AG04449 (cell line): ENCODE measurements at regions not wholly inside any gene's neighbourhood (a gene's known extent, or its start where the extent isn't known, plus 50 kb on each side); places are given as distances from the start of the nearest gene placed in this dataset.
"Not testable (repeated sequence)": the region's sequence is repeated elsewhere in the genome, so short reads cannot be mapped to it uniquely, and the experiment has no call there.

Source experiments
- CTCF ChIA-PET: fragments of 350-600 bp; formaldehyde crosslinking; extraction: SDS; loops from one replicate; lab custom pipeline; 2021; ENCODE audit warnings: antibody characterized with exemption; lab: Yijun Ruan, JAX
- POLR2A ChIA-PET: fragments of 400-600, 350-600 bp; formaldehyde crosslinking; extraction: SDS; loops from one replicate; lab custom pipeline; 2020; ENCODE audit warnings: antibody characterized with exemption, inconsistent platforms; lab: Yijun Ruan, JAX
- DNase-seq: peaks from one replicate; pipeline ENCODE4 v3.0.0-alpha.2; 2010; ENCODE audit warnings: low read depth, low spot score
- H3K4me3 ChIP-seq: 2 replicates; pipeline ENCODE4 v1.5.1; 2011; ENCODE audit warnings: low read depth, mild to moderate bottlenecking, control low read depth, low read length
- TF ChIP-seq, protein P1 (sequence below): IDR thresholded peaks from one replicate; pipeline ENCODE4 v1.5.1; 2011; ENCODE audit warnings: mild to moderate bottlenecking, moderate library complexity, low read length, control low read depth, inconsistent platforms; ENCODE audit not compliant: insufficient read depth; ENCODE audit errors: missing control alignments

DNA sequence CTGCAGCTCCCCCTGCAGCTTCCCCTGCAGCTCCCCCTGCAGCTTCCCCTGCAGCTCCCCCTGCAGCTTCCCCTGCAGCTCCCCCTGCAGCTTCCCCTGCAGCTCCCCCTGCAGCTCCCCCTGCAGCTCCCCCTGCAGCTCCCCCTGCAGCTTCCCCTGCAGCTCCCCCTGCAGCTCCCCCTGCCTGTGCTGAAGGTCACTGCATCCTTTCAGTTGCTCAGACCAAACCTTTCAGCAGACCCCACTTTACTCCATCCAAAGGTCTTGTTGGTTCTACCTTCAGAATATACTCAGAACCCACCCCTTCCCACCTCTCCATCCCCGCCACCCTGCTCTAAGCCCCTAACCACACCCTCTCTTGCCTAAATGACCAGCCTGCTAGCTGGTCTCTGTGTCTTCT is 120.0 kb downstream of the TEX29 start:
- TF ChIP-seq, protein P1, sequence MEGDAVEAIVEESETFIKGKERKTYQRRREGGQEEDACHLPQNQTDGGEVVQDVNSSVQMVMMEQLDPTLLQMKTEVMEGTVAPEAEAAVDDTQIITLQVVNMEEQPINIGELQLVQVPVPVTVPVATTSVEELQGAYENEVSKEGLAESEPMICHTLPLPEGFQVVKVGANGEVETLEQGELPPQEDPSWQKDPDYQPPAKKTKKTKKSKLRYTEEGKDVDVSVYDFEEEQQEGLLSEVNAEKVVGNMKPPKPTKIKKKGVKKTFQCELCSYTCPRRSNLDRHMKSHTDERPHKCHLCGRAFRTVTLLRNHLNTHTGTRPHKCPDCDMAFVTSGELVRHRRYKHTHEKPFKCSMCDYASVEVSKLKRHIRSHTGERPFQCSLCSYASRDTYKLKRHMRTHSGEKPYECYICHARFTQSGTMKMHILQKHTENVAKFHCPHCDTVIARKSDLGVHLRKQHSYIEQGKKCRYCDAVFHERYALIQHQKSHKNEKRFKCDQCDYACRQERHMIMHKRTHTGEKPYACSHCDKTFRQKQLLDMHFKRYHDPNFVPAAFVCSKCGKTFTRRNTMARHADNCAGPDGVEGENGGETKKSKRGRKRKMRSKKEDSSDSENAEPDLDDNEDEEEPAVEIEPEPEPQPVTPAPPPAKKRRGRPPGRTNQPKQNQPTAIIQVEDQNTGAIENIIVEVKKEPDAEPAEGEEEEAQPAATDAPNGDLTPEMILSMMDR, result peak; percentile 32
- H3K4me3 ChIP-seq, POLR2A ChIA-PET, DNase-seq: not testable (repeated sequence)
- CTCF ChIA-PET, result interaction anchor here (3.0 kb wide), 1 partner anchor 372 kb away, joined by 14 read pairs; no protein-coding TSS in a partner anchor

DNA sequence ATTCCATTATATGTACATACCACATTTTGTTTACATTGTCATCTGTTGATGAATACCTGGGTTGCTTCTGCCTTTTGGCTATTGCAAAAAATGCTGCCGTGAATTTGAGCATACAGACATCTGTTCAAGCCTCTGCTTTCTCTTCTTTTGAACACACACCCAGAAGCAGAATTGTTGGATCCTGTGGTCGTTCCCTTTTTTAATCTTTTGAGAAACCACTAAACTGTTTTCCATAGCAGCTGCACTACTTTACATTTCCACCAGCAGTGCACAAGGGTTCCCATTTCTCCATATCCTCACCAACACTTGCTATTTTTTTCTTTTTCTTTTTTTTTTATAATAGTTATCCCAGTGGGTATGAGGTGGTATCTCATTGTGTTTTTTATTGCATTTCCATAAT is 123.5 kb downstream of the TEX29 start:
- POLR2A ChIA-PET, result no interaction called here
- CTCF ChIA-PET, result interaction anchor here (1.0 kb wide), 1 partner anchor 30 kb away, joined by 3 read pairs; no protein-coding TSS in a partner anchor

DNA sequence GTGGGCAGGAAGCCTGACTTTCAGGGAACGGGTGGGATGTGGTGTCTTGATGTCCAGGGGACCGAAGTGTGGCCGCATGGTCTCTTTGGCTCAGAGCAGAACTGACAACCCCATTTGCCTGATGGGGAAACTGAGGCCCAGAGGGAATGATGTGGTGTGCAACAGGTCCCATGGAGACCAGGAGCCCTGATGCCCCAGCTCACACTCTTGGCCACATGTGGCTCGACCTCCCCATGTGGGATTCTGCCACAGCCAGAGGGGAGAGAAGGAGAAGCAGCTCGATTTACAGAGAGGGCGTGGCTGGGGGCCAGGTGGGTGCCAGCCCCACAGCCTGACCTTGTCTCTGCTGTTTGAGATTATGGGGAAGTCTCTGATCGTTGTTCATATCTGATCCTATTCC is 128.1 kb downstream of the TEX29 start:
- ChIA-PET CTCF (no interaction called here), POLR2A (no interaction called here)
- TF ChIP-seq, protein P1, result no peak

More for the DNA sequence above, 123.5 kb downstream of the TEX29 start:
- H3K4me3 ChIP-seq, result no peak overlapping the region
- no peak for DNase-seq
- TF ChIP-seq, protein P1, result no peak

DNA sequence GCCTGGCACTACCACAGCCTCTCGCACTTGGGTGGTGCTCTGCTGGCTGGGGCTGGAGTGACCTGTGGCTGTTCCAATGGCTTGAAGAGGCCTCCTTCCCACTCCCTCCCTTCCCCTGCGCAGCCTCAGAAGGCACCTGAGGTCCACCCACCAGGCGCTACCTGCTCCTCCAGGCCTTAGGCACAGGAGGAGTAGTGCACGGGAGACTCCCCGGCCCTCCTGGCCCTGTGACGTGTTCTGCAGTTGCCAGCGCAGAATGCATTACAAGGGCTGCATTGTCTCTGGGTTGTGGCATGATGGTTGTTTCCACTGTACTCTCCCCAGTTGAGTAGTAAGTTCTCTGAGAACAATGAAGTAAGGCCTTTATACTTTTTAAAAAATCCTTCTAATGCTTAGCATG is 128.6 kb downstream of the TEX29 start:
- POLR2A ChIA-PET, result no interaction called here
- DNase-seq, result no peak
- CTCF ChIA-PET, result no interaction called here
- H3K4me3 ChIP-seq, result no peak overlapping the region
- TF ChIP-seq, protein P1, result no peak

More for the DNA sequence above, 128.1 kb downstream of the TEX29 start:
- H3K4me3 ChIP-seq, result no peak overlapping the region
- no peak for DNase-seq

DNA sequence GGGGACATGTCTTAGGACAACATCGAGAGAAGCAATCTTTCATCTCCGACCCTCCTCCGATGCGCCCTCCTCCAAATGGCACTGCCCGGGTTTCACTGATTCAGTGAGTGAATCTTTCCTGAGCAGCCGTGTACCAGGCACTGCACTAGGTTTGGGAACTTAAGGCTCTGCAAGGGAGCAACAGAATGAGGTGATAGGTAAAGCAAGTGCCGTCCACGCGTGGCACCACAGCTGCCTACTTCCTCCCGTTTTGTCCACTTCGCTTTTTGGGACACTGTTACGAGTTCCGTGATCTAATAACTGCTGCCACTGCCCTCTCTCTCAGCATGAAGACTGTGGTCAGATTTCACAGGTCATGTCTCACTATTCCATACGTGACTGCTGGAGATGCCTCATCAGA is 131.0 kb downstream of the TEX29 start:
- POLR2A ChIA-PET, result no interaction called here
- no peak overlapping the region for H3K4me3 ChIP-seq
- DNase-seq, result no peak
- CTCF ChIA-PET, result interaction anchor here (1.8 kb wide), 1 partner anchor 384 kb away, joined by 5 read pairs; no protein-coding TSS in a partner anchor
- TF ChIP-seq, protein P1, result no peak

DNA sequence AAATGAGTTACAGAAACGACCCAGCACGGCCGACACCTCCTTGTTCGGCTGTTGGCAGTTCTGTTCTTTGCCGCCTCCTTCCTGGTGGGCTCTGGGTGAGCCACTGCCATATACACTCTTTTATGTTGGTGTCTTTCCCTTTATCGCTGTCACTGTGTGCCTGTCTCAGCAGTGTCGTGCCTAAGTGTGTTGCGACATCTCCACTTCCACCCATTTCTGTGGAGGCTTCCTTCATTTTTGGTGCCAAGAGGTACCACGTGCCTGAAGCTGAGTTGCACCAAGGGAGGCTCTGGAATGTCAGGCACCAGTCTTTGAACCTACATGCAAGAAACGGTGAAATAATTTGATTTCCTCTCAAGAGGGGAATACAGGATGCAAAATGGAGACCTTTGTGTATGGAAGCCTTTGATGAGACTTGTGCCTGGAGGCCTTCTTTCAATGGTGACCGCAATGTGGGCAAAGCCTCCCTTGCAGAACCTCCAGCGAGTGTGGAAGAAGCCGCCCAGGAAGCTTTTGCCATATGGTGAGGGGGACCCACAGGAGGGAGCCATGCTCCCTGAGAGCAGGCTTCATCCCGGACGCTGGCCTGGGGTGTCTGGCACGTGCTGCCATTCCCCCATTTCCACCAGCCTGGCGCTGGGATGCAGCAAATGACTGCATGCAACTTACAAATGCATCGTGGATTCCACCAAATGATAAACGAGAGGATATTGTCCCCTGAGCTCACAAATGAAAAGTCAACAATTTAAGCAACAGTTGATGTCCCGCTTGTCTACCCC is 136.2 kb downstream of the TEX29 start:
- no peak for DNase-seq
- no peak overlapping the region for H3K4me3 ChIP-seq
- CTCF ChIA-PET, result interaction anchor here (2.3 kb wide), 1 partner anchor 389 kb away, joined by 6 read pairs; no protein-coding TSS in a partner anchor
- TF ChIP-seq, protein P1, result no peak
- POLR2A ChIA-PET, result no interaction called here
